OCI-LY7 (cell line): ENCODE measurements at regions not wholly inside any gene's neighbourhood (a gene's known extent, or its start where the extent isn't known, plus 50 kb on each side); places are given as distances from the start of the nearest gene placed in this dataset.

Experiments used
- BruUV-seq: library from RNA; stranded (reverse); fragments of 400-500 nt; replicated peaks from 2 replicates; lab custom pipeline; 2021; lab: Mats Ljungman, UMichigan
- CTCF ChIA-PET: fragments of 300-600 bp; sonication (Branson Sonifier 250); formaldehyde crosslinking; loops from one replicate; lab custom pipeline; 2022; ENCODE audit warnings: antibody characterized with exemption; ENCODE audit not compliant: unreplicated experiment; lab: Charles Lee
- POLR2A ChIA-PET: fragments of 300-600 bp; sonication (Branson Sonifier 250); formaldehyde crosslinking; loops from one replicate; lab custom pipeline; 2022; ENCODE audit warnings: antibody characterized with exemption; lab: Charles Lee
- DNase-seq: peaks from one replicate; pipeline ENCODE4 v3.0.0-alpha.2; 2015; ENCODE audit warnings: low spot score
- H2AFZ ChIP-seq: fragments of 200-600 bp; sonication (generic), shearing (Covaris generic); 2 replicates; pipeline ENCODE4 v1.6.1; 2014; ENCODE audit warnings: mild to moderate bottlenecking, antibody characterized with exemption, low read length, moderate library complexity
- H3K27ac ChIP-seq: fragments of 200-600 bp; sonication (generic); 2 replicates; pipeline ENCODE4 v1.5.1; 2014; ENCODE audit warnings: mixed run types, low read depth, mild to moderate bottlenecking, moderate library complexity, low read length, inconsistent platforms; ENCODE audit not compliant: poor library complexity, severe bottlenecking
- H3K36me3 ChIP-seq: fragments of 200-600 bp; sonication (generic); 2 replicates; pipeline ENCODE4 v1.6.1; 2014; ENCODE audit warnings: mild to moderate bottlenecking, antibody characterized with exemption, low read length, moderate library complexity, mixed read lengths; ENCODE audit not compliant: insufficient read depth
- H3K4me1 ChIP-seq: fragments of 200-600 bp; sonication (generic); 2 replicates; pipeline ENCODE4 v1.5.1; 2014; ENCODE audit warnings: mild to moderate bottlenecking, low read length; ENCODE audit not compliant: insufficient read depth, poor library complexity, severe bottlenecking
- H3K4me2 ChIP-seq: fragments of 200-600 bp; sonication (generic); 2 replicates; pipeline ENCODE4 v1.6.1; 2014; ENCODE audit warnings: mild to moderate bottlenecking, low read length
- H3K4me3 ChIP-seq: fragments of 200-600 bp; sonication (generic); 2 replicates; pipeline ENCODE4 v1.5.1; 2014; ENCODE audit warnings: mild to moderate bottlenecking, low read depth, low read length; ENCODE audit not compliant: poor library complexity, severe bottlenecking
- H3K79me2 ChIP-seq: fragments of 200-600 bp; sonication (generic); 2 replicates; pipeline ENCODE4 v1.6.1; 2016; ENCODE audit warnings: low read depth, mild to moderate bottlenecking, low read length, moderate library complexity, mixed read lengths; ENCODE audit not compliant: insufficient read depth
- H3K9me2 ChIP-seq: fragments of 200-600 bp; sonication (generic); 2 replicates; pipeline ENCODE4 v1.6.1; 2016; ENCODE audit warnings: mild to moderate bottlenecking, low read length, mixed read lengths; ENCODE audit not compliant: insufficient read depth
- H3K9me3 ChIP-seq: fragments of 200-600 bp; sonication (generic); 2 replicates; pipeline ENCODE4 v1.6.1; 2014; ENCODE audit warnings: mild to moderate bottlenecking, mixed run types, low read length, mixed read lengths
- H4K20me1 ChIP-seq: fragments of 200-600 bp; sonication (generic); 2 replicates; pipeline ENCODE4 v1.6.1; 2014; ENCODE audit warnings: mild to moderate bottlenecking, antibody characterized with exemption, low read length, moderate library complexity, mixed read lengths; ENCODE audit not compliant: insufficient read depth
- EZH2phosphoT487 ChIP-seq: fragments of 200-600 bp; sonication (generic); IDR thresholded peaks from 2 replicates; pipeline ENCODE4 v1.6.1; 2018; ENCODE audit warnings: low read depth, borderline replicate concordance, mild to moderate bottlenecking, mixed run types, antibody characterized with exemption, low read length, moderate library complexity, mixed read lengths
- intact Hi-C: fragments of 100-400 bp; cut with micrococcal nuclease; formaldehyde crosslinking; loops from one replicate; pipeline ENCODE4 v1.10.0; 2022; ENCODE audit not compliant: unreplicated experiment
- TF ChIP-seq, protein P1 (sequence below): fragments of 200-600 bp; sonication (generic); conservative IDR thresholded peaks from 2 replicates; pipeline ENCODE4 v1.5.1; 2014; ENCODE audit warnings: mild to moderate bottlenecking, antibody characterized with exemption, low read length, moderate library complexity, mixed read lengths

DNA sequence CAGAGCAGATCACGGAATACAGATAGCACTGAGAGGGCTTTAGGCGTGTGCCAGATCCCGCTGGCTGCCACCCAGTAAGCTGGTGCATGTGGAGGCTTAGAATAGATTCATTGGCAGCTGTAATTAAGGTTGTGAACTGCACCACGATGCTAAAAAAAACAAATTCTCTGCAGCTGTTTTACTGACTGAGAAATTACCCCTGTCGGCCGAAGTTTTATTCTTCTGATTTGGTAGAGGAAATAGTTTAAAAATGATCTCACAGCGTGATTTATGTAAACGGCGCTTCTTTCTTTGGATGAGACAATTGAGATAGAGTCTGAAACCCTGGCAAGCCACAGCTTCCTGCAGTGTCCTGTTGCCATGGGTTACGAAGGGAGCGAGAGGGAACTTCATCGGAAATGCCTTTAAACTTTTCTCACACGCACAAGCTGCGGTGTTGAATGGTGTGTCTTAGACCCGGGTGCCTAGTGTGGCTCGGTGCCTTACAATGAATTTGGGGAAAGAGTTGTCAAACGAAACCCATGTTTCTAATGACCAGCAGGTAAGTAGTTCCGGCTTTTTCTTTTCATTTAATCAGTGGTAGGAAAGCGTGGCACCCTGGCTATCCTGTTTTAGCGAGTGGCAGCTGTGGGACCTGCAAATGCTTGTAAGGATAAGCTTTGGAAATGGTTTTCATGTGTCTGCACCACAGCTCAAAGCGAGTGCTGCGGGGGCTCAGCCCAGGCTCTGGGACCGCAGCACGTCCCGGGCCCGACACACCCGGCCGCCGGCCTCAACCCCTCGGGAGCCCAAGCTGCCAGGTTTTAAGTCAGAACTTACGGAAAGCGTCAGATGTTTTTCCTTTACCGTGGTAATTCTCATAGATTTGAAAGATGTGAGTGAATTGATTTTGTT, 71.7 kb upstream of the HGFAC start:
- H3K9me2 ChIP-seq: no peaks in the 10 kb centered on the region
- peak overlapping the region; percentile 53 for H3K4me2 ChIP-seq
- BruUV-seq: no TSS peak
- DNase-seq: no peak
- ChIA-PET CTCF (no interaction called here), POLR2A (interaction anchor here (0.5 to 1.5 kb wide), 2 partner anchors 24 to 1033 kb away, joined by 5 to 6 read pairs; no protein-coding TSS in a partner anchor)
- no peaks in the 10 kb centered on the region for H4K20me1 ChIP-seq
- intact Hi-C loops: no loop called here
- peak overlapping the region; percentile 11; the same call in 1 of the 2 replicates for H2AFZ ChIP-seq
- no peak overlapping the region for H3K27ac ChIP-seq
- H3K4me1 ChIP-seq: peaks cover 12% of the 10 kb centered on the region
- H3K36me3 ChIP-seq: no peaks in the 10 kb centered on the region
- no peaks in the 10 kb centered on the region for H3K9me3 ChIP-seq
- H3K4me3 ChIP-seq: no peak overlapping the region
- TF ChIP-seq, protein P1, sequence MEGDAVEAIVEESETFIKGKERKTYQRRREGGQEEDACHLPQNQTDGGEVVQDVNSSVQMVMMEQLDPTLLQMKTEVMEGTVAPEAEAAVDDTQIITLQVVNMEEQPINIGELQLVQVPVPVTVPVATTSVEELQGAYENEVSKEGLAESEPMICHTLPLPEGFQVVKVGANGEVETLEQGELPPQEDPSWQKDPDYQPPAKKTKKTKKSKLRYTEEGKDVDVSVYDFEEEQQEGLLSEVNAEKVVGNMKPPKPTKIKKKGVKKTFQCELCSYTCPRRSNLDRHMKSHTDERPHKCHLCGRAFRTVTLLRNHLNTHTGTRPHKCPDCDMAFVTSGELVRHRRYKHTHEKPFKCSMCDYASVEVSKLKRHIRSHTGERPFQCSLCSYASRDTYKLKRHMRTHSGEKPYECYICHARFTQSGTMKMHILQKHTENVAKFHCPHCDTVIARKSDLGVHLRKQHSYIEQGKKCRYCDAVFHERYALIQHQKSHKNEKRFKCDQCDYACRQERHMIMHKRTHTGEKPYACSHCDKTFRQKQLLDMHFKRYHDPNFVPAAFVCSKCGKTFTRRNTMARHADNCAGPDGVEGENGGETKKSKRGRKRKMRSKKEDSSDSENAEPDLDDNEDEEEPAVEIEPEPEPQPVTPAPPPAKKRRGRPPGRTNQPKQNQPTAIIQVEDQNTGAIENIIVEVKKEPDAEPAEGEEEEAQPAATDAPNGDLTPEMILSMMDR: no peak
- peak; percentile 81; the same call in 1 of the 2 replicates for TF ChIP-seq EZH2phosphoT487
- H3K79me2 ChIP-seq: no peaks in the 10 kb centered on the region

DNA sequence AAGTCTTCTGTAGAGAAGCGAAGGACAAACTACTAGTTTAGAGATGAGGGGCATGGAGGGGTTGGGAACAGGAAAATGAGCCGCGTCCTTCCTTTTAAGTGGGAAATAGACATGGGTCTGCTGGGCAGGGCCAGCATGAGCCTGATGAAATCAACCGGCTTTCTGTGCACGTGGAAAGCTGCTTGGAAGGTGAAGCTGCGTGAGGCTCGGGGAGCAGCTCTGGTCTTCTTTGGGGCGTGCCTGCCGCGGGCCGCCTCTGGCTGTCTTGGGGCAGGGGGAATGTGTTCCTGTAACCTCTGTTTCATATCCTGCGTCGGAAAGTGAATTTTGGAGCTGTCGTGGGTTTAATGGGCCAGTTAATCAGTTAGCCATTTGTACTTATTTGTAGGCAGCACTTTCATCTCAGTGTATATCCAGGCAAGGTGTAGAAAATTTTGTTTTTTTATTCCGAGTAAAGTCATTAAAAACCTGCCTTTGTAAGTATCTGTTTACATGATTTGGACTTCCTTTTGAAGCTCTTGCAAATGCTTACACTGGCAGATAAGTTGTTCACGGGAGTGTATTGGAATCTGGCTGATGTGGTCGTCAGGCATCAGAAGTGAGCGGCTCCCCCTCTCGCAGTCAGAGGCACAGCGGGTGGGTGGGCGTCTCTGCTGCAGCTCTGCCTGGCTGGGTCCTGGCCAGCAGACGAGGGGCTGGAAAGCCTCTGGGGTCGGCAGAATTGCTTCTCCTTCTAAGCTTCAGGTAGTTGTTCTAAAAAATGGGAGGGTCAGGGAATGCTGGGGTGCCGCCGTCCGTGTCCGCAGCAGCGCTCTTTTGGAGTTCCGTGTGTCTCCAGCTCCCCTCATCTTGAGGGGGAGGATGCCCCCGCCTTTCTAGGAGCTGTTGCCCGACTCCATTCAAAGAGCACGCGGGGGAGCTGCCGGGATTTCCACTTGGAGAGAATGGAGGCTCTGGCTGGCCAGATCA, 70.5 kb upstream of the HGFAC start:
- DNase-seq: no peak
- no peaks in the 10 kb centered on the region for H3K9me3 ChIP-seq
- no peaks in the 10 kb centered on the region for H3K79me2 ChIP-seq
- H3K4me2 ChIP-seq: no peak overlapping the region
- TF ChIP-seq, protein P1: no peak
- no peak for TF ChIP-seq EZH2phosphoT487
- peaks cover 12% of the 10 kb centered on the region for H3K4me1 ChIP-seq
- no peak overlapping the region for H3K27ac ChIP-seq
- intact Hi-C loops: no loop called here
- no peaks in the 10 kb centered on the region for H3K36me3 ChIP-seq
- no TSS peak for BruUV-seq
- H2AFZ ChIP-seq: no peak overlapping the region
- POLR2A ChIA-PET: interaction anchor here (1.5 kb wide), 1 partner anchor 25 kb away, joined by 5 read pairs; no protein-coding TSS in a partner anchor
- H3K4me3 ChIP-seq: no peak overlapping the region
- CTCF ChIA-PET: no interaction called here
- H4K20me1 ChIP-seq: no peaks in the 10 kb centered on the region
- H3K9me2 ChIP-seq: no peaks in the 10 kb centered on the region
